Ishikawa (cell line): ENCODE measurements at regions not wholly inside any gene's neighbourhood (a gene's known extent, or its start where the extent isn't known, plus 50 kb on each side); places are given as distances from the start of the nearest gene placed in this dataset.

Source experiments
- CEBPB ChIP-seq: IDR thresholded peaks from 2 replicates; pipeline ENCODE4 v1.6.1; 2012
- CREB1 ChIP-seq: IDR thresholded peaks from 2 replicates; pipeline ENCODE4 v1.6.1; 2012; ENCODE audit warnings: low read depth
- EGR1 ChIP-seq: IDR thresholded peaks from 2 replicates; pipeline ENCODE4 v1.6.1; 2012
- EP300 ChIP-seq: IDR thresholded peaks from 2 replicates; pipeline ENCODE4 v1.6.1; 2012; ENCODE audit warnings: borderline replicate concordance
- FOXM1 ChIP-seq: IDR thresholded peaks from 2 replicates; pipeline ENCODE4 v1.6.1; 2012; ENCODE audit warnings: low read depth, borderline replicate concordance
- MAX ChIP-seq: IDR thresholded peaks from 2 replicates; pipeline ENCODE4 v1.6.1; 2012
- NFIC ChIP-seq: IDR thresholded peaks from 2 replicates; pipeline ENCODE4 v1.6.1; 2012
- RAD21 ChIP-seq: IDR thresholded peaks from 2 replicates; pipeline ENCODE4 v1.6.1; 2012; ENCODE audit warnings: low read depth
- REST ChIP-seq: IDR thresholded peaks from 2 replicates; pipeline ENCODE4 v1.6.1; 2012; ENCODE audit warnings: low read depth, mild to moderate bottlenecking
- TAF1 ChIP-seq: IDR thresholded peaks from 2 replicates; pipeline ENCODE4 v1.6.1; 2012; ENCODE audit warnings: low read depth, mild to moderate bottlenecking
- TCF12 ChIP-seq: IDR thresholded peaks from 2 replicates; pipeline ENCODE4 v1.6.1; 2012; ENCODE audit warnings: low read depth
- TEAD4 ChIP-seq: IDR thresholded peaks from 2 replicates; pipeline ENCODE4 v1.6.1; 2012
- USF1 ChIP-seq: IDR thresholded peaks from 2 replicates; pipeline ENCODE4 v1.6.1; 2012
- YY1 ChIP-seq: IDR thresholded peaks from 2 replicates; pipeline ENCODE4 v1.6.1; 2012; ENCODE audit warnings: low read depth
- ZBTB7A ChIP-seq: IDR thresholded peaks from 2 replicates; pipeline ENCODE4 v1.6.1; 2012; ENCODE audit warnings: low read depth

- TF ChIP-seq CREB1 (no peak), TCF12 (no peak), TAF1 (no peak), MAX (no peak), YY1 (no peak), TEAD4 (no peak), EP300 (no peak), REST (no peak), ZBTB7A (no peak), USF1 (no peak), CEBPB (no peak), FOXM1 (no peak), NFIC (no peak), RAD21 (no peak)
Observed at GRCh38 chr14:43014338-43014737, 1407.7 kb downstream of the LRFN5 start.

- TF ChIP-seq TAF1 (no peak), MAX (no peak)
Observed at GRCh38 chr14:43012817-43013216, 1406.1 kb downstream of the LRFN5 start.

GRCh38 chr14:43005807-43006206 is 1399.1 kb downstream of the LRFN5 start:
- TF ChIP-seq RAD21: peak; percentile 57
- TF ChIP-seq TEAD4: no peak
- TF ChIP-seq NFIC: no peak

GRCh38 chr14:43003845-43004244 is 1397.2 kb downstream of the LRFN5 start:
- TF ChIP-seq ZBTB7A: no peak
- TF ChIP-seq CEBPB: no peak
- TF ChIP-seq REST: no peak

GRCh38 chr14:43001731-43002130 is 1395.1 kb downstream of the LRFN5 start:
- no peak for TF ChIP-seq CEBPB
- TF ChIP-seq EGR1: no peak
- no peak for TF ChIP-seq REST
- TF ChIP-seq YY1: no peak
- no peak for TF ChIP-seq TEAD4
- TF ChIP-seq RAD21: no peak
- TF ChIP-seq CREB1: no peak
- TF ChIP-seq ZBTB7A: no peak
- no peak for TF ChIP-seq EP300
- TF ChIP-seq TAF1: no peak
- TF ChIP-seq NFIC: no peak
- no peak for TF ChIP-seq FOXM1
- TF ChIP-seq TCF12: no peak
- TF ChIP-seq MAX: no peak
- no peak for TF ChIP-seq USF1
